ENCODE measurements at regions not wholly inside any gene's neighbourhood (a gene's known extent, or its start where the extent isn't known, plus 50 kb on each side); places are given as distances from the start of the nearest gene placed in this dataset.
A peak's percentile ranks its signal among the peaks of the same experiment; 100 is the strongest.

DNA sequence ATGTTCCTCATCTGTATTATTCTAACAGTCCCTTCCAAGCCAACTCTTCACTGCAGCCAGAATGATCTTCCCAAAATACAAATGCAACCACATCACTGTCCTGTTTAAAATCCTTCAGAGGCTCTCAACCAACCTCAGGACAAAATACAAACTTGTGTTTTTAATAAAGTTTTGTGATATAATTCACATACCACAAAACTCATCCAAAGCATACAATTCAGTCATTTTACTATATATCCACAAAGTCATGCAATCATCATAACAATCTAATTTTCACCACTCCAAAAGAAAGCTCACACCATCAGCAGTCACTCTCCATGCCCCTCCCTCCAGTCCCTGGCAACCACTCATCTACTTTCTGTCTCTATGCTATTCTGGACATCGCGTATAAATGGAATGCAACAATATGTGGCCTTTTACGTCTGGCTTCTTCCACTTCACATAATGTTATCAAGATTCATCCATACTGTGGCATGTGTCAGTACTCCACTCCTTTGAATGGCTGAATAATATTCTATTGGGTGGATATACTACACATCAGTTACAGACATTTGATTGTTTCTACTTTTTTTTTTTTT is 81.7 kb upstream of the DOCK9 start:
- Histone ChIP-seq H3K4me3 (ENCODE audit: low read depth in 1 of 2, low read length in 2 of 2) (no peak overlapping the region), H3K9me3 (ENCODE audit: control insufficient read depth in 2 of 2, insufficient read depth in 1 of 2, low read depth in 1 of 2, low read length in 1 of 2) (no peaks in the 10 kb centered on the region), H3K27ac (ENCODE audit: low read depth in 2 of 2, low read length in 1 of 2) (no peak overlapping the region), H3K36me3 (ENCODE audit: control insufficient read depth in 2 of 2, insufficient read depth in 2 of 2, low read length in 1 of 2) (no peaks in the 10 kb centered on the region), H3K4me1 (ENCODE audit: control insufficient read depth in 2 of 2, insufficient read depth in 2 of 2, low read length in 1 of 2) (peaks cover 9 to 23% of the 10 kb centered on the region in 2 donors), H3K27me3 (ENCODE audit: control insufficient read depth in 1 of 2, insufficient read depth in 2 of 2, low read length in 2 of 2) (no peaks in the 10 kb centered on the region)
- WGBS, 2 donors = 74 to 82% methylated on average over 3 of the region's 3 CpGs

DNA sequence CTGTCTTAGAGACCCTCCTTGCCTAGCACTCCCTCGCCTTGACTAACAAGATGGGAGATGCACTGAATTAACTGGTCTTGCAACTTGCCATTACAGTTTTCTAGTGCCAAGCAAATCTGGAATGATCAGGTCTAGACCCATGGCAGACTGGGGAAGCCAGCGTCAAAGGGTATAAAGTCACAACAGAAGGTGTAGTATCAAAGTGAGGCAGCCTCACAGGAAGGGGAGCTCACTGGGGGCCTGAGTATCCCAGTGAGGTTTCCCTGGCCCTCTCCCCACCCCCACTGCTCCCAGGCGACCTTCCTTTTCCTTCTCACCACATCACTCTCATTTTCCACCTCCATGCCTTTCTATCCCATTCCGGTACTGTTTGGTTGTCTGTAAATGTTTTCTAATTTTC is 83.5 kb upstream of the DOCK9 start:
- WGBS, 2 donors = 66 to 77% methylated on average over 4 of the region's 4 CpGs
- Histone ChIP-seq H3K4me1 (ENCODE audit: control insufficient read depth in 2 of 2, insufficient read depth in 2 of 2, low read length in 1 of 2) (peaks cover 9 to 26% of the 10 kb centered on the region in 2 donors), H3K4me3 (ENCODE audit: low read depth in 1 of 2, low read length in 2 of 2) (no peak overlapping the region), H3K27me3 (ENCODE audit: control insufficient read depth in 1 of 2, insufficient read depth in 2 of 2, low read length in 2 of 2) (no peaks in the 10 kb centered on the region), H3K9me3 (ENCODE audit: control insufficient read depth in 2 of 2, insufficient read depth in 1 of 2, low read depth in 1 of 2, low read length in 1 of 2) (no peaks in the 10 kb centered on the region), H3K36me3 (ENCODE audit: control insufficient read depth in 2 of 2, insufficient read depth in 2 of 2, low read length in 1 of 2) (no peaks in the 10 kb centered on the region), H3K27ac (ENCODE audit: low read depth in 2 of 2, low read length in 1 of 2) (peak overlapping the region; percentile 10 to 65)

GRCh38 chr13:99062593-99062992 is 84.7 kb upstream of the DOCK9 start:
- no peaks in the 10 kb centered on the region for H3K27me3 ChIP-seq (ENCODE audit: control insufficient read depth in 1 of 2, insufficient read depth in 2 of 2, low read length in 2 of 2)
- peak overlapping the region; percentile 54 to 79 for H3K27ac ChIP-seq (ENCODE audit: low read depth in 2 of 2, low read length in 1 of 2)
- H3K4me1 ChIP-seq (ENCODE audit: control insufficient read depth in 2 of 2, insufficient read depth in 2 of 2, low read length in 1 of 2) = peaks cover 6 to 24% of the 10 kb centered on the region in 2 donors
- no peaks in the 10 kb centered on the region for H3K9me3 ChIP-seq (ENCODE audit: control insufficient read depth in 2 of 2, insufficient read depth in 1 of 2, low read depth in 1 of 2, low read length in 1 of 2)
- no peaks in the 10 kb centered on the region for H3K36me3 ChIP-seq (ENCODE audit: control insufficient read depth in 2 of 2, insufficient read depth in 2 of 2, low read length in 1 of 2)
- peak overlapping the region in 1 of 2 donors; percentile 4 for H3K4me3 ChIP-seq (ENCODE audit: low read depth in 1 of 2, low read length in 2 of 2)
- WGBS, 2 donors = 28 to 39% methylated on average over 10 of the region's 10 CpGs

DNA sequence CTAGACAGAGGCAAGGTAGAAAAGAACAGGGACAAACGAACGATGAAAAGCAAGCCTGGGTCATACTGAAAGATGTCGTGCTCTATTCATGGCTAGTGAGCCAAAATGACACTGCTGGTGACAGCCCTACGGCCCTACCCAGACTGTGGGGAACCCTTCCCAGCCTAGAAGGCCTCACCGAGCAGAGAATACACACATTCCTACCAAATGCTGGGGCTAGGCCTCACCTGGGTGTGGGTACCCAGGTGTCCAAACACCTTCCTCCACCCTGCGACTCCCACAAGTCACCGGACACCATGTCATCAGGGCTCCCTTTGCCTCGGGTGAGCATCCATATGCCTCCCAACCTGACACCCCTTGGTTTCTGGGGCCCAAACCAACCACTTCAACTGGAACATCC is 85.3 kb upstream of the DOCK9 start:
- H3K4me1 ChIP-seq (ENCODE audit: control insufficient read depth in 2 of 2, insufficient read depth in 2 of 2, low read length in 1 of 2) = peaks cover 6 to 25% of the 10 kb centered on the region in 2 donors
- H3K36me3 ChIP-seq (ENCODE audit: control insufficient read depth in 2 of 2, insufficient read depth in 2 of 2, low read length in 1 of 2) = no peaks in the 10 kb centered on the region
- no peak overlapping the region for H3K4me3 ChIP-seq (ENCODE audit: low read depth in 1 of 2, low read length in 2 of 2)
- no peaks in the 10 kb centered on the region for H3K9me3 ChIP-seq (ENCODE audit: control insufficient read depth in 2 of 2, insufficient read depth in 1 of 2, low read depth in 1 of 2, low read length in 1 of 2)
- H3K27ac ChIP-seq (ENCODE audit: low read depth in 2 of 2, low read length in 1 of 2) = peak overlapping the region; percentile 54 to 79
- 70 to 85% methylated on average over 8 of the region's 8 CpGs for WGBS, 2 donors
- H3K27me3 ChIP-seq (ENCODE audit: control insufficient read depth in 1 of 2, insufficient read depth in 2 of 2, low read length in 2 of 2) = no peaks in the 10 kb centered on the region

GRCh38 chr13:99063952-99064351 is 86.1 kb upstream of the DOCK9 start:
- Histone ChIP-seq H3K36me3 (ENCODE audit: control insufficient read depth in 2 of 2, insufficient read depth in 2 of 2, low read length in 1 of 2) (no peaks in the 10 kb centered on the region), H3K9me3 (ENCODE audit: control insufficient read depth in 2 of 2, insufficient read depth in 1 of 2, low read depth in 1 of 2, low read length in 1 of 2) (no peaks in the 10 kb centered on the region), H3K4me1 (ENCODE audit: control insufficient read depth in 2 of 2, insufficient read depth in 2 of 2, low read length in 1 of 2) (peaks cover 6 to 18% of the 10 kb centered on the region in 2 donors), H3K27me3 (ENCODE audit: control insufficient read depth in 1 of 2, insufficient read depth in 2 of 2, low read length in 2 of 2) (no peaks in the 10 kb centered on the region), H3K27ac (ENCODE audit: low read depth in 2 of 2, low read length in 1 of 2) (peak overlapping the region in 1 of 2 donors; percentile 19), H3K4me3 (ENCODE audit: low read depth in 1 of 2, low read length in 2 of 2) (no peak overlapping the region)
- WGBS, 2 donors = 82 to 98% methylated on average over 1 of the region's 1 CpG

- no peak overlapping the region for H3K4me3 ChIP-seq (ENCODE audit: low read depth in 1 of 2, low read length in 2 of 2)
- 74 to 80% methylated on average over 5 of the region's 5 CpGs for WGBS, 2 donors
- H3K36me3 ChIP-seq (ENCODE audit: control insufficient read depth in 2 of 2, insufficient read depth in 2 of 2, low read length in 1 of 2) = no peaks in the 10 kb centered on the region
- H3K9me3 ChIP-seq (ENCODE audit: control insufficient read depth in 2 of 2, insufficient read depth in 1 of 2, low read depth in 1 of 2, low read length in 1 of 2) = no peaks in the 10 kb centered on the region
- no peaks in the 10 kb centered on the region for H3K27me3 ChIP-seq (ENCODE audit: control insufficient read depth in 1 of 2, insufficient read depth in 2 of 2, low read length in 2 of 2)
- H3K27ac ChIP-seq (ENCODE audit: low read depth in 2 of 2, low read length in 1 of 2) = no peak overlapping the region
- peaks cover 6 to 14% of the 10 kb centered on the region in 2 donors for H3K4me1 ChIP-seq (ENCODE audit: control insufficient read depth in 2 of 2, insufficient read depth in 2 of 2, low read length in 1 of 2)
These were observed 86.9 kb upstream of the DOCK9 start for GRCh38 chr13:99064624-99065234.

DNA sequence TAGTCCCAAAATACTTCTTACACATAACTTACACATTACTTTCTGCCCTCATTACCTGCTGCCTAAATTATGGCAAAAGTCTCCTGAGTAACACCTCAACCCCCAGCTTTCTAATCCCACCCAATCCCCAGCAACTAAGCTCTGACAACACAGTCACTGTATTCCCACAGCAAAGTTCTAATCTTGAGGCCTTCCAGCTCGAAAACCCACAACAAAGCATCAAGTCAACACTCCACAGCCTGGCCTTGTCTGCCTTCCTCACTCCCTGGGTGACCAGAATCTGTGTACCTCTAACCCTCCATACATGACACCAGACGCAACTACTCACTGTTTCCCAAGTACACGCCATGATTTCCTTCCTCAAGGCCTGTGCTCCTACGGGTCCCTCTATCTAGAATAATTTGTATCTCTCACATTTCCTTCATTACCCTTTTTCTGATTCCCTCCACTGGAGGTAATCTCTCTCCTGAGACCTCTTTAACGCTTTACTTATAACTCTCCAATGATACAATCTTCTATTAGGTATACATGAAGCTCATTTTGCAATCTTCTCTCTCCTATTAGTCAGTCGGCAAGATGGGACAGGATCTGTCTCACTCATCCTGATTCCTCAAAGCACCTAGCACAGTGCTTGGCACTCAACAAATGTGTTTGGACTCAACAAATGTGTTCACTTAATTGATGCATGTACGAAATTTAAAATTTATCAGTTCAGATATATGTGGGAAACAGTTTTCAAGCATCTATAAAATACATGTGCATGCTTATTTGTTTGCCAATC is 87.6 kb upstream of the DOCK9 start:
- WGBS, 2 donors = 73 to 75% methylated on average over 7 of the region's 7 CpGs
- peak overlapping the region; percentile 48 to 82 for H3K27ac ChIP-seq (ENCODE audit: low read depth in 2 of 2, low read length in 1 of 2)
- H3K36me3 ChIP-seq (ENCODE audit: control insufficient read depth in 2 of 2, insufficient read depth in 2 of 2, low read length in 1 of 2) = no peaks in the 10 kb centered on the region
- no peaks in the 10 kb centered on the region for H3K27me3 ChIP-seq (ENCODE audit: control insufficient read depth in 1 of 2, insufficient read depth in 2 of 2, low read length in 2 of 2)
- H3K4me1 ChIP-seq (ENCODE audit: control insufficient read depth in 2 of 2, insufficient read depth in 2 of 2, low read length in 1 of 2) = peaks cover 6 to 14% of the 10 kb centered on the region in 2 donors
- no peak overlapping the region for H3K4me3 ChIP-seq (ENCODE audit: low read depth in 1 of 2, low read length in 2 of 2)
- no peaks in the 10 kb centered on the region for H3K9me3 ChIP-seq (ENCODE audit: control insufficient read depth in 2 of 2, insufficient read depth in 1 of 2, low read depth in 1 of 2, low read length in 1 of 2)

DNA sequence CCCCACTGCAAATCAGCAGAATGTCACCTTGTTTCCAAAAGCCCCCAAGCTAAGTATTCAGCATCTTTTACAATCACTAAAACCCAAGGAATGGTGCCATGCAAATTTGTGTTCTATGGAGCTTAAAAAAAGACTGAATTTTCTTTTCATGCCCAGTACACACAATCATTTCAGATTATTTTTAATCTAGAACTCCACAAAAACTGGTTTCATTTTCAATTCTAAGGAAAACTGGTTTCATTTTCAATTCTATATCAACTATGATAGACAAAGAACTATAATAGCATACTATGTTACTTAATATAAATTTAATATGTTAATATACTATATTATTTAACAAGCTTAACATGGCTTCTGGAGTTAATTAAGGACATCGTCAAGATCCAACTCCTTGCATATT is 88.4 kb upstream of the DOCK9 start:
- 85 to 92% methylated on average over 1 of the region's 1 CpG for WGBS, 2 donors
- Histone ChIP-seq H3K27me3 (ENCODE audit: control insufficient read depth in 1 of 2, insufficient read depth in 2 of 2, low read length in 2 of 2) (no peaks in the 10 kb centered on the region), H3K27ac (ENCODE audit: low read depth in 2 of 2, low read length in 1 of 2) (no peak overlapping the region), H3K36me3 (ENCODE audit: control insufficient read depth in 2 of 2, insufficient read depth in 2 of 2, low read length in 1 of 2) (no peaks in the 10 kb centered on the region), H3K9me3 (ENCODE audit: control insufficient read depth in 2 of 2, insufficient read depth in 1 of 2, low read depth in 1 of 2, low read length in 1 of 2) (no peaks in the 10 kb centered on the region), H3K4me3 (ENCODE audit: low read depth in 1 of 2, low read length in 2 of 2) (no peak overlapping the region), H3K4me1 (ENCODE audit: control insufficient read depth in 2 of 2, insufficient read depth in 2 of 2, low read length in 1 of 2) (peaks cover 6 to 14% of the 10 kb centered on the region in 2 donors)

- peaks cover 6 to 11% of the 10 kb centered on the region in 2 donors for H3K4me1 ChIP-seq (ENCODE audit: control insufficient read depth in 2 of 2, insufficient read depth in 2 of 2, low read length in 1 of 2)
- no peaks in the 10 kb centered on the region for H3K9me3 ChIP-seq (ENCODE audit: control insufficient read depth in 2 of 2, insufficient read depth in 1 of 2, low read depth in 1 of 2, low read length in 1 of 2)
- H3K27ac ChIP-seq (ENCODE audit: low read depth in 2 of 2, low read length in 1 of 2) = peak overlapping the region; percentile 3 to 23
- no peaks in the 10 kb centered on the region for H3K27me3 ChIP-seq (ENCODE audit: control insufficient read depth in 1 of 2, insufficient read depth in 2 of 2, low read length in 2 of 2)
- WGBS, 2 donors = 53 to 63% methylated on average over 1 of the region's 1 CpG
- H3K4me3 ChIP-seq (ENCODE audit: low read depth in 1 of 2, low read length in 2 of 2) = no peak overlapping the region
- no peaks in the 10 kb centered on the region for H3K36me3 ChIP-seq (ENCODE audit: control insufficient read depth in 2 of 2, insufficient read depth in 2 of 2, low read length in 1 of 2)
These were observed 89.5 kb upstream of the DOCK9 start for GRCh38 chr13:99067159-99067985.
